ENCODE measurements at regions not wholly inside any gene's neighbourhood (a gene's known extent, or its start where the extent isn't known, plus 50 kb on each side); places are given as distances from the start of the nearest gene placed in this dataset.

GRCh38 chr5:13595978-13596377 is 348.5 kb downstream of the DNAH5 start:
- TF ChIP-seq SUZ12 (IDR thresholded peaks at IDR 0.05; ENCODE audit: extremely low read depth, insufficient read depth, insufficient read length): no peak
- no peak for TF ChIP-seq ZNF274 (IDR thresholded peaks at IDR 0.05; ENCODE audit: low read depth, low read length)

All from NT2/D1 (cell line).